ENCODE measurements at regions not wholly inside any gene's neighbourhood (a gene's known extent, or its start where the extent isn't known, plus 50 kb on each side); places are given as distances from the start of the nearest gene placed in this dataset.

DNA sequence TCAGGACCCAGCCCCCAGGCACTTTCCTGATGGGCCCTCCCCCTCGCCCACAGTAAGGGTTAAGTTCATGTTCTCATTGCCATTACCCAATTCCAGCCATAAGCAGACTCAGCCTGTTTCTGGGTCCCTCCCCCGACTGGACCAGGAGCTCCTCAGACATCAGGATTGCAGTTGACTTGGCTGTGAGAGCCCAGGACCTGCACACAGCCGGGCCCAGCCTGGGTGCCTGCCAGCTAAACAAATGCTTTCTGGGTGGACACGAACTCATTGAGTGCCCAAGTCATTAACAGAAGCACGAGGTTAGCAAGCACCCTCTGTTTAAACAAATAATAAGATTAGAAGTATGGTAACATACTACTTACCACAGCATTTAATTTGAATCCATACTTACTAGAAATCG is 147.9 kb upstream of the POU3F1 start (continued):
- TF ChIP-seq ZC3H10 (CRISPR knock-in tag; IDR thresholded peaks at IDR 0.05), result no peak
- no peak for TF ChIP-seq ZFP3 (CRISPR knock-in tag; IDR thresholded peaks at IDR 0.05)

DNA sequence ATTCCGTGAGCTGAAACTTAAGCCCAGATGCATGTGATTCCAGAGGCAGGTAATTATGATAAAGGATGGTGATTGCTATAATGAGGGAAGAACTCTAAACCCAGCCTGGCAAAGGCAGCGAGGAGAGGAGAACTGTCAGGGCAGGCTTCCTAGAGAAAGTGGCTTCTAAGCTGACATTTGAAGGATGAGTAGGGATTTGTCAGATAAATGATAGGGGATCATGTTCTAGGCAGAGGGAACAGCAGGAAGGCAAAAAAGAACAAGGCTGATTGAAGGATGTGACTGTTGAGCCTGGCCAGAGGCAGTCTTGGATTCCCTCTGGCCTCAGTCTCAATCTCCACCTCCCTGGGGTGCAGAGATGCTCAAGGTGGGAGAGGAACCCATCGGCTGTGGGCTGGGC is 146.4 kb upstream of the POU3F1 start:
- TF ChIP-seq GLIS3 (CRISPR knock-in tag; IDR thresholded peaks at IDR 0.05) (no peak), ZNF8 (CRISPR knock-in tag; IDR thresholded peaks at IDR 0.05) (no peak), TOX (CRISPR knock-in tag; IDR thresholded peaks at IDR 0.05; ENCODE audit: borderline replicate concordance) (no peak), ZNF565 (CRISPR knock-in tag; conservative IDR thresholded peaks at IDR 0.05; ENCODE audit: low read depth) (no peak), PPARA (CRISPR knock-in tag; IDR thresholded peaks at IDR 0.05; ENCODE audit: borderline replicate concordance) (no peak), RARB (CRISPR knock-in tag; IDR thresholded peaks at IDR 0.05) (no peak), ESRRG (CRISPR knock-in tag; IDR thresholded peaks at IDR 0.05) (no peak), ZNF70 (CRISPR knock-in tag; IDR thresholded peaks at IDR 0.05) (no peak), ZFP30 (CRISPR knock-in tag; IDR thresholded peaks at IDR 0.05) (no peak), SNAI2 (CRISPR knock-in tag; IDR thresholded peaks at IDR 0.05) (no peak), ZFP3 (CRISPR knock-in tag; IDR thresholded peaks at IDR 0.05) (no peak), ISL1 (CRISPR knock-in tag; IDR thresholded peaks at IDR 0.05) (no peak), CSDC2 (CRISPR knock-in tag; IDR thresholded peaks at IDR 0.05) (no peak), BACH2 (CRISPR knock-in tag; IDR thresholded peaks at IDR 0.05; ENCODE audit: borderline replicate concordance) (no peak), ARNTL (CRISPR knock-in tag; IDR thresholded peaks at IDR 0.05; ENCODE audit: borderline replicate concordance, low read depth) (no peak)
- TF ChIP-seq, protein P1, sequence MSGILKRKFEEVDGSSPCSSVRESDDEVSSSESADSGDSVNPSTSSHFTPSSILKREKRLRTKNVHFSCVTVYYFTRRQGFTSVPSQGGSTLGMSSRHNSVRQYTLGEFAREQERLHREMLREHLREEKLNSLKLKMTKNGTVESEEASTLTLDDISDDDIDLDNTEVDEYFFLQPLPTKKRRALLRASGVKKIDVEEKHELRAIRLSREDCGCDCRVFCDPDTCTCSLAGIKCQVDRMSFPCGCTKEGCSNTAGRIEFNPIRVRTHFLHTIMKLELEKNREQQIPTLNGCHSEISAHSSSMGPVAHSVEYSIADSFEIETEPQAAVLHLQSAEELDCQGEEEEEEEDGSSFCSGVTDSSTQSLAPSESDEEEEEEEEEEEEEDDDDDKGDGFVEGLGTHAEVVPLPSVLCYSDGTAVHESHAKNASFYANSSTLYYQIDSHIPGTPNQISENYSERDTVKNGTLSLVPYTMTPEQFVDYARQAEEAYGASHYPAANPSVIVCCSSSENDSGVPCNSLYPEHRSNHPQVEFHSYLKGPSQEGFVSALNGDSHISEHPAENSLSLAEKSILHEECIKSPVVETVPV (CRISPR knock-in tag; IDR thresholded peaks at IDR 0.05), result no peak
- ATAC-seq, result no peak

DNA sequence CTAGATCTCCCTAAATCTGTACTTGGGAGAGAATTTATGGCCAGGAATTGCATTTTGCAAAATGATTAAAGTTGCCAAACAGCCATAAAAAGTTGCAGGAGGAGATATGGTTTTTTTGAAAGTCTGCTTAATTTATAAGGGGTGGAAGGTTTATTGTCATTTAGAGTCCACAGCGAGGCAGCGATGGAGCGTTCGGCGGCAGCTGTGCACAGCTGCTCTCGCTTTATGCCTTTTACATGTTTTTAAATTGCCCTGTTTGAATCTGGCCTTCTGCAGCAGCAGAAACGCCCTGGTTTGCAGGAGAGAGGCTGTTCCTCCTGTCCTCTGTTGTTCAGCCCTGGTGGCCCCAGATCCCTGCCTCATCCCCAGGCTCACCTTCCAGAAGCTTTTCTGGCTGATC is 144.9 kb upstream of the POU3F1 start:
- TF ChIP-seq SNAI2 (CRISPR knock-in tag; IDR thresholded peaks at IDR 0.05) (no peak), ZNF8 (CRISPR knock-in tag; IDR thresholded peaks at IDR 0.05) (no peak), TOX (CRISPR knock-in tag; IDR thresholded peaks at IDR 0.05; ENCODE audit: borderline replicate concordance) (no peak), BACH2 (CRISPR knock-in tag; IDR thresholded peaks at IDR 0.05; ENCODE audit: borderline replicate concordance) (no peak), ZC3H10 (CRISPR knock-in tag; IDR thresholded peaks at IDR 0.05) (no peak), ESRRG (CRISPR knock-in tag; IDR thresholded peaks at IDR 0.05) (no peak), GLIS3 (CRISPR knock-in tag; IDR thresholded peaks at IDR 0.05) (no peak), RARB (CRISPR knock-in tag; IDR thresholded peaks at IDR 0.05) (no peak)
- TF ChIP-seq, protein P2, sequence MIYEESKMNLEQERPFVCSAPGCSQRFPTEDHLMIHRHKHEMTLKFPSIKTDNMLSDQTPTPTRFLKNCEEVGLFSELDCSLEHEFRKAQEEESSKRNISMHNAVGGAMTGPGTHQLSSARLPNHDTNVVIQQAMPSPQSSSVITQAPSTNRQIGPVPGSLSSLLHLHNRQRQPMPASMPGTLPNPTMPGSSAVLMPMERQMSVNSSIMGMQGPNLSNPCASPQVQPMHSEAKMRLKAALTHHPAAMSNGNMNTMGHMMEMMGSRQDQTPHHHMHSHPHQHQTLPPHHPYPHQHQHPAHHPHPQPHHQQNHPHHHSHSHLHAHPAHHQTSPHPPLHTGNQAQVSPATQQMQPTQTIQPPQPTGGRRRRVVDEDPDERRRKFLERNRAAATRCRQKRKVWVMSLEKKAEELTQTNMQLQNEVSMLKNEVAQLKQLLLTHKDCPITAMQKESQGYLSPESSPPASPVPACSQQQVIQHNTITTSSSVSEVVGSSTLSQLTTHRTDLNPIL (CRISPR knock-in tag; IDR thresholded peaks at IDR 0.05; ENCODE audit: low read depth), result no peak
- no peak for ATAC-seq

DNA sequence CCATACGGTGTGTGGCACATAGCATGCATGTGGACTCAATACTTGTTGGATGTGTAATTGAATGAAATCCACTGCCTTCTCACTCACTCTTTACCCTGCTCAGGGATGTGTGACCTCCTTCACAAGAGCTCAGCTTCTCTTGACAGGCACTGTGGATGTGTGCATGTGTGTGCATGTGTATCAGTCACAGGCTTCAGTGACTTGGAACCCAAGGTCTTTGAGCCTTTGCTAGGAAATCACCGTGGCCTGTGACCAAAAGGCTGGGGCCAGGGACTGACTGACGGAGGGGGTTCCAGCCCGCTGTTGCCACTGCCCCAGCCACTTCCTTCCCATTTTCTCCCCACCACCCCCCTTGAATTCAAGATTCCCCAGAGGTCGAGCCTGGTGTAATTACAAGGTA is 144.4 kb upstream of the POU3F1 start:
- no peak for ATAC-seq
- no peak for TF ChIP-seq RARB (CRISPR knock-in tag; IDR thresholded peaks at IDR 0.05)
- TF ChIP-seq GLIS3 (CRISPR knock-in tag; IDR thresholded peaks at IDR 0.05), result no peak
- TF ChIP-seq, protein P3, sequence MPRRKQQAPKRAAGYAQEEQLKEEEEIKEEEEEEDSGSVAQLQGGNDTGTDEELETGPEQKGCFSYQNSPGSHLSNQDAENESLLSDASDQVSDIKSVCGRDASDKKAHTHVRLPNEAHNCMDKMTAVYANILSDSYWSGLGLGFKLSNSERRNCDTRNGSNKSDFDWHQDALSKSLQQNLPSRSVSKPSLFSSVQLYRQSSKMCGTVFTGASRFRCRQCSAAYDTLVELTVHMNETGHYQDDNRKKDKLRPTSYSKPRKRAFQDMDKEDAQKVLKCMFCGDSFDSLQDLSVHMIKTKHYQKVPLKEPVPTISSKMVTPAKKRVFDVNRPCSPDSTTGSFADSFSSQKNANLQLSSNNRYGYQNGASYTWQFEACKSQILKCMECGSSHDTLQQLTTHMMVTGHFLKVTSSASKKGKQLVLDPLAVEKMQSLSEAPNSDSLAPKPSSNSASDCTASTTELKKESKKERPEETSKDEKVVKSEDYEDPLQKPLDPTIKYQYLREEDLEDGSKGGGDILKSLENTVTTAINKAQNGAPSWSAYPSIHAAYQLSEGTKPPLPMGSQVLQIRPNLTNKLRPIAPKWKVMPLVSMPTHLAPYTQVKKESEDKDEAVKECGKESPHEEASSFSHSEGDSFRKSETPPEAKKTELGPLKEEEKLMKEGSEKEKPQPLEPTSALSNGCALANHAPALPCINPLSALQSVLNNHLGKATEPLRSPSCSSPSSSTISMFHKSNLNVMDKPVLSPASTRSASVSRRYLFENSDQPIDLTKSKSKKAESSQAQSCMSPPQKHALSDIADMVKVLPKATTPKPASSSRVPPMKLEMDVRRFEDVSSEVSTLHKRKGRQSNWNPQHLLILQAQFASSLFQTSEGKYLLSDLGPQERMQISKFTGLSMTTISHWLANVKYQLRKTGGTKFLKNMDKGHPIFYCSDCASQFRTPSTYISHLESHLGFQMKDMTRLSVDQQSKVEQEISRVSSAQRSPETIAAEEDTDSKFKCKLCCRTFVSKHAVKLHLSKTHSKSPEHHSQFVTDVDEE (CRISPR knock-in tag; IDR thresholded peaks at IDR 0.05), result no peak
- TF ChIP-seq ZFP3 (CRISPR knock-in tag; IDR thresholded peaks at IDR 0.05), result no peak
- no peak for TF ChIP-seq ZNF70 (CRISPR knock-in tag; IDR thresholded peaks at IDR 0.05)
- no peak for TF ChIP-seq ZC3H10 (CRISPR knock-in tag; IDR thresholded peaks at IDR 0.05)
- no peak for TF ChIP-seq ARNTL (CRISPR knock-in tag; IDR thresholded peaks at IDR 0.05; ENCODE audit: borderline replicate concordance, low read depth)
- no peak for TF ChIP-seq ISL1 (CRISPR knock-in tag; IDR thresholded peaks at IDR 0.05)
- TF ChIP-seq, protein P1 (CRISPR knock-in tag; IDR thresholded peaks at IDR 0.05), result no peak
- no peak for TF ChIP-seq TCF4 (CRISPR knock-in tag; IDR thresholded peaks at IDR 0.05; ENCODE audit: borderline replicate concordance)
- no peak for TF ChIP-seq ZNF565 (CRISPR knock-in tag; conservative IDR thresholded peaks at IDR 0.05; ENCODE audit: low read depth)

All from SK-N-SH treated with all-trans-retinoic acid at 6 μM for 48 hours (cell line).